Neuronal stem cell (in vitro differentiated cells): ENCODE measurements at regions not wholly inside any gene's neighbourhood (a gene's known extent, or its start where the extent isn't known, plus 50 kb on each side); places are given as distances from the start of the nearest gene placed in this dataset.

Experiments used
- DNase-seq: peaks from one replicate; pipeline ENCODE4 v3.0.0-alpha.2; 2013; ENCODE audit warnings: low spot score
- H2AFZ ChIP-seq: one replicate; pipeline ENCODE4 v1.6.1; 2013; ENCODE audit warnings: mild to moderate bottlenecking, low read length, inconsistent platforms
- H2AK5ac ChIP-seq: 2 replicates; pipeline ENCODE4 v1.6.1; 2013; ENCODE audit warnings: low read depth, mild to moderate bottlenecking, inconsistent platforms, low read length, moderate library complexity, mixed read lengths
- H2BK120ac ChIP-seq: 2 replicates; pipeline ENCODE4 v1.6.1; 2013; ENCODE audit warnings: low read depth, mild to moderate bottlenecking, inconsistent platforms, low read length, moderate library complexity, mixed read lengths
- H2BK12ac ChIP-seq: one replicate; pipeline ENCODE4 v1.6.1; 2013; ENCODE audit warnings: low read length, inconsistent platforms
- H2BK15ac ChIP-seq: 2 replicates; pipeline ENCODE4 v1.6.1; 2013; ENCODE audit warnings: mild to moderate bottlenecking, low read length, inconsistent platforms, mixed read lengths
- H2BK5ac ChIP-seq: one replicate; pipeline ENCODE4 v1.6.1; 2013; ENCODE audit warnings: inconsistent platforms, mild to moderate bottlenecking, low read length, moderate library complexity
- H3K14ac ChIP-seq: one replicate; pipeline ENCODE4 v1.6.1; 2013; ENCODE audit warnings: low read length, inconsistent platforms
- H3K18ac ChIP-seq: 2 replicates; pipeline ENCODE4 v1.6.1; 2013; ENCODE audit warnings: low read length, inconsistent platforms
- H3K23ac ChIP-seq: 2 replicates; pipeline ENCODE4 v1.6.1; 2013; ENCODE audit warnings: low read depth, mild to moderate bottlenecking, mixed read lengths, low read length, inconsistent platforms; ENCODE audit not compliant: poor library complexity
- H3K27ac ChIP-seq: replicated peaks from 3 replicates; pipeline ENCODE4 v1.5.1; 2013; ENCODE audit warnings: low read length, inconsistent platforms
- H3K27me3 ChIP-seq, 3 experiments: 2 replicates each; pipeline ENCODE4 v1.6.1; 2013; ENCODE audit warnings: low read length in 3 of 3, mild to moderate bottlenecking in 2 of 3, inconsistent platforms in 1 of 3, low read depth in 1 of 3, mixed read lengths in 1 of 3, moderate library complexity in 1 of 3; ENCODE audit not compliant: control insufficient read depth in 3 of 3, insufficient read depth in 3 of 3
- H3K36me3 ChIP-seq, 2 donors: replicated peaks in 1 of 2; 2 replicates each; pipeline ENCODE4 v1.6.1; 2013; ENCODE audit warnings: low read length in 2 of 2; ENCODE audit not compliant: control insufficient read depth in 2 of 2, insufficient read depth in 2 of 2
- H3K4ac ChIP-seq: 2 replicates; pipeline ENCODE4 v1.6.1; 2013; ENCODE audit warnings: inconsistent platforms, mild to moderate bottlenecking, low read length, moderate library complexity
- H3K4me1 ChIP-seq, 2 donors: 1 replicate in 1 of 2; 2 replicates in 1 of 2; pipeline ENCODE4 v1.6.1; 2013; ENCODE audit warnings: low read length in 2 of 2, low read depth in 1 of 2; ENCODE audit not compliant: control insufficient read depth in 2 of 2, insufficient read depth in 1 of 2
- H3K4me2 ChIP-seq: one replicate; pipeline ENCODE4 v1.6.1; 2013; ENCODE audit warnings: mild to moderate bottlenecking, low read length, inconsistent platforms; ENCODE audit not compliant: insufficient read depth, poor library complexity, severe bottlenecking
- H3K4me3 ChIP-seq, 2 donors: 2 replicates each; pipeline ENCODE4 v1.5.1; 2013; ENCODE audit warnings: low read length in 2 of 2, mild to moderate bottlenecking in 2 of 2, inconsistent platforms in 1 of 2, moderate library complexity in 1 of 2
- H3K79me1 ChIP-seq: one replicate; pipeline ENCODE4 v1.6.1; 2013; ENCODE audit warnings: low read depth, mild to moderate bottlenecking, inconsistent platforms, low read length, moderate library complexity
- H3K9ac ChIP-seq: one replicate; pipeline ENCODE4 v1.6.1; 2013; ENCODE audit warnings: mild to moderate bottlenecking, low read depth, low read length, inconsistent platforms; ENCODE audit not compliant: poor library complexity
- H3K9me3 ChIP-seq, 2 donors: replicated peaks in 1 of 2; 2 replicates each; pipeline versions ENCODE3 to v1.6.1; 2013; ENCODE audit warnings: low read length in 2 of 2, mild to moderate bottlenecking in 2 of 2, inconsistent platforms in 1 of 2, low read depth in 1 of 2, mixed read lengths in 1 of 2, moderate library complexity in 1 of 2; ENCODE audit not compliant: control insufficient read depth in 2 of 2, insufficient read depth in 1 of 2
- H4K8ac ChIP-seq: one replicate; pipeline ENCODE4 v1.6.1; 2013; ENCODE audit warnings: low read depth, mild to moderate bottlenecking, inconsistent platforms, low read length, moderate library complexity
- H4K91ac ChIP-seq: one replicate; pipeline ENCODE4 v1.6.1; 2013; ENCODE audit warnings: low read length, low read depth, mild to moderate bottlenecking, inconsistent platforms; ENCODE audit not compliant: poor library complexity
- WGBS, 2 donors: extraction: QIAGEN DNeasy Blood & Tissue Kit; methylation state at CpG; one replicate each; pipeline ENCODE4 v1.1.7; 2013; ENCODE audit warnings: missing lambda C conversion rate in 2 of 2, mixed read lengths in 1 of 2; ENCODE audit not compliant: insufficient read length in 2 of 2, insufficient replicate concordance in 1 of 2; ENCODE audit errors: extremely low coverage in 2 of 2; 5-methylcytosine and 5-hydroxymethylcytosine counted together

DNA sequence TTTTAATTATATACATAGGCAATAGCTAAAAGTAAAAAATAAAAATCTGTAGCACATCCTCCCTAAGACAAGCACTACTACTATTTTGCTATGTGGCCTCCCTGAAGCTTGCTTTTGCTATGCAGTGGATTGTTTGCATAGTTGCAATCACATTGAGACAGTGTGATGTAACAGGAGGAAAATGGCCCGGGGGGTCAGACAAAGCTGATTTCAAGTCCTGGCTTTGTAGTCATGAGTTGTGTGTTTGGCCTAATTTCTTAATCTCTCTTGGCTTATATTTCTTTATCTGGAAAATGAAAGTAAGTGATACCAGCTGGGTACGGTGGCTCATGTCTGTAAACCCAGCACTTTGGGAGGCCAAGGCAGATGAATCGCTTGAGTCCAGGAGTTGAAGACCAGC lies 166.6 kb downstream of the LHFPL1 start:
- Histone ChIP-seq H3K18ac (no peak overlapping the region), H3K4me2 (no peak overlapping the region), H3K27me3 (no peaks in the 10 kb centered on the region), H2BK15ac (no peak overlapping the region), H3K27ac (no peak overlapping the region), H3K9me3 (no peaks in the 10 kb centered on the region), H3K23ac (no peak overlapping the region), H2AFZ (no peak overlapping the region), H3K4me3 (no peak overlapping the region), H4K91ac (no peak overlapping the region), H4K8ac (no peak overlapping the region), H3K4ac (no peak overlapping the region), H3K4me1 (no peaks in the 10 kb centered on the region), H3K79me1 (no peaks in the 10 kb centered on the region), H2AK5ac (no peak overlapping the region), H3K14ac (no peak overlapping the region), H2BK120ac (no peak overlapping the region), H3K9ac (no peak overlapping the region), H2BK12ac (no peak overlapping the region), H2BK5ac (no peak overlapping the region), H3K36me3 (no peaks in the 10 kb centered on the region)
- no peak for DNase-seq
- no CpG with 5 or more reads among the region's 3 CpGs for WGBS, 2 donors

DNA sequence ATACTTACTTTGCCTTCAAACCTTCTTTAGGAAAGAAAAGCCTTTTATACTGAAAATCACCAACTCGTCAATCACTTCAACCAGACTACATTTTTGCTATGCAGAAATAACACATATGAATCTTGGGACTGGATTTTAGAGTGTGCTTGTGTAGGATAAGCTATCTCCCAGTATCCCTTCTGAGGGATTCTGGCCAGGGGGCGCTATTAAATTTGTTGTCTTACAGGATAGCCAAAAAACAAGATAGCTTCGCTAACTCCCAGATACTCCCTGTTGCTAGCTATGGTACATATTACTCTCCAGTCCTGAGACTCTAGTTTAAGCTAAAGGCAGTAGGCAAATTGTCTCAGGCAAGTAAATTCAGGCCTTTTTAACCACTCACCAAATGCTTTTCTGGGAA lies 167.2 kb downstream of the LHFPL1 start:
- Histone ChIP-seq H4K91ac (no peak overlapping the region), H2BK120ac (no peak overlapping the region), H2BK5ac (no peak overlapping the region), H2AFZ (no peak overlapping the region), H3K14ac (no peak overlapping the region), H3K9ac (no peak overlapping the region), H3K23ac (no peak overlapping the region), H2AK5ac (no peak overlapping the region), H3K18ac (no peak overlapping the region), H3K4ac (no peak overlapping the region), H3K9me3 (no peaks in the 10 kb centered on the region), H2BK12ac (no peak overlapping the region), H3K27me3 (no peaks in the 10 kb centered on the region), H3K36me3 (no peaks in the 10 kb centered on the region), H2BK15ac (no peak overlapping the region), H3K4me2 (no peak overlapping the region), H4K8ac (no peak overlapping the region), H3K27ac (no peak overlapping the region), H3K4me1 (no peaks in the 10 kb centered on the region), H3K4me3 (no peak overlapping the region), H3K79me1 (no peaks in the 10 kb centered on the region)
- no peak for DNase-seq
- no CpG with 5 or more reads among the region's 3 CpGs for WGBS, 2 donors

DNA sequence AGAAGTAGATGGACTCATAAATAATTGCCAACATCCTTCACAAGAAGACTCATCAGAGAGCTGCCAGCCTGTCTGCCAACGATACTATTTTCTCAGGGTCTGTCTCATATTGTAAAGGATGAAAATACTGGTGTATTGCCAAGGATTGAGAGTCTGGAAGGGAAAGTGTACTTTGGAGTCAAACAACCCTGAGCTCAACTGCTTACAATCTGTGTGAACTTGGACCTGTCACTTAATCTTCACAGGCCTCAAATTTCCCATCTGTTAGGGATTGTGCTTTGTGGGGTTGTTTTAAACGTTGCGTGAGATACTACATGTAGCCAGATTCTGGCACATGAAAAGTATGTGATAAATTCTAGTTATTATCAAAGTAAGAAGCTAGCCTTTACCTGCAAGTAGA lies 169.1 kb downstream of the LHFPL1 start:
- Histone ChIP-seq H3K27ac (no peak overlapping the region), H2AK5ac (no peak overlapping the region), H2AFZ (no peak overlapping the region), H3K4me1 (no peaks in the 10 kb centered on the region), H2BK5ac (no peak overlapping the region), H3K9ac (no peak overlapping the region), H2BK120ac (no peak overlapping the region), H3K9me3 (no peaks in the 10 kb centered on the region), H3K18ac (no peak overlapping the region), H3K14ac (no peak overlapping the region), H3K4me2 (no peak overlapping the region), H3K79me1 (no peaks in the 10 kb centered on the region), H3K36me3 (no peaks in the 10 kb centered on the region), H4K91ac (no peak overlapping the region), H3K27me3 (no peaks in the 10 kb centered on the region), H4K8ac (no peak overlapping the region), H3K4me3 (no peak overlapping the region), H3K23ac (no peak overlapping the region), H2BK12ac (no peak overlapping the region), H2BK15ac (no peak overlapping the region), H3K4ac (no peak overlapping the region)
- no peak for DNase-seq
- no CpG with 5 or more reads among the region's 3 CpGs for WGBS, 2 donors

DNA sequence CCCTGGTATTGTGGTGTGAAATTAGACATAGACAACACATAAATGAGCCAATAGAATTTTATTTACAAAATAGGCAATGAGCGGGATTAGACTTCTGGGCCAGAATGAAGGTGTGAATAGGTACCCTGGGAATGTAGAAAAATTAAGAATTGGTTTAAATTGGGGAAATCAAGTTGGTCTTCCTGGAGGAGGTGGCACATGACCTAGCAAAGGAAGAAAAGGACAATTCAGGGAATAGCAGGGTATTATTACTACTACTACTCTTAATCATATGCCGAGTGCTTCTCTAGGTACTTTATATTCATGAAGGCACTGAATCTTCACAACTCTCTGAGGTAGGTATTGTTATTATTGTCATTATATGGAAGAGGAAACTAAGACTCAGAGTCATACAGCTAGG lies 202.1 kb downstream of the LHFPL1 start:
- Histone ChIP-seq H2BK12ac (no peak overlapping the region), H3K9ac (no peak overlapping the region), H3K36me3 (no peaks in the 10 kb centered on the region), H4K91ac (no peak overlapping the region), H2BK15ac (no peak overlapping the region), H4K8ac (no peak overlapping the region), H3K4me2 (no peak overlapping the region), H2AFZ (no peak overlapping the region), H3K27ac (no peak overlapping the region), H3K4me1 (no peaks in the 10 kb centered on the region), H3K4ac (no peak overlapping the region), H3K18ac (no peak overlapping the region), H2BK5ac (no peak overlapping the region), H3K23ac (no peak overlapping the region), H2AK5ac (no peak overlapping the region), H3K27me3 (no peaks in the 10 kb centered on the region), H3K79me1 (no peaks in the 10 kb centered on the region), H3K4me3 (no peak overlapping the region), H2BK120ac (no peak overlapping the region), H3K14ac (no peak overlapping the region), H3K9me3 (no peaks in the 10 kb centered on the region)
- DNase-seq = no peak
- no CpG with 5 or more reads among the region's 2 CpGs for WGBS, 2 donors
